ENCODE measurements at regions not wholly inside any gene's neighbourhood (a gene's known extent, or its start where the extent isn't known, plus 50 kb on each side); places are given as distances from the start of the nearest gene placed in this dataset.

- no peak for DNase-seq (ENCODE audit: low spot score)
These were observed 162.8 kb downstream of the ERCC6L2 start for GRCh38 chr9:96038271-96038670.

DNA sequence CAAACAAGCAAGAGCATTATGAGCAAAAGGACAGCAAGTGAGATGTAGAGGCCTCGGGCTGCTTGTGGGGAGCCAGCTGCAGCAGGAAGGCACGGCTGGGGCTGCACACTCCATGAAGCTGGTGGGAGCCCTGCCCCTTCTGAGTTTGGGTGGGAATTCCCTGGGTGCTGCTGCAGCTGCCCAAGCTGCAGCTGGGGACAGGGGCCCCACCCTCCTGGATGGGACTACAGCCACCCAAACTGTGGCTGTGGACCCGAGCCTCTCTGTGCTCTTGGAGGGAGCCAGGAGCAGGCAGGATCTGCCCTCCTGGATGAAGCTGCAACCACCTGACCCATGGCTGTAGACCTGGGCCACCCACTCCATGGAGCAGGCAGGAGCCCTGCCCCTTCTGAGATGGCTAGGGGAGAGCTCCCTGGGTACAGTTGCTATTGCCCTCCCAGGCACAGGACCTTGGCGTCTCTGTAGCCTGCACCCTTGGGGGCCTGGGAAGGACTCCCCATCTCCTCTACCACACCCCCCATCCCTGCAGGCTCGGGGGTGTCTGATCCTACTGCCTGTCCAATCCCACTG, 159.1 kb downstream of the ERCC6L2 start:
- no peak for DNase-seq (ENCODE audit: low spot score)

- no peak for DNase-seq (ENCODE audit: low spot score)
These were observed 158.4 kb downstream of the ERCC6L2 start for GRCh38 chr9:96033896-96034295.

DNA sequence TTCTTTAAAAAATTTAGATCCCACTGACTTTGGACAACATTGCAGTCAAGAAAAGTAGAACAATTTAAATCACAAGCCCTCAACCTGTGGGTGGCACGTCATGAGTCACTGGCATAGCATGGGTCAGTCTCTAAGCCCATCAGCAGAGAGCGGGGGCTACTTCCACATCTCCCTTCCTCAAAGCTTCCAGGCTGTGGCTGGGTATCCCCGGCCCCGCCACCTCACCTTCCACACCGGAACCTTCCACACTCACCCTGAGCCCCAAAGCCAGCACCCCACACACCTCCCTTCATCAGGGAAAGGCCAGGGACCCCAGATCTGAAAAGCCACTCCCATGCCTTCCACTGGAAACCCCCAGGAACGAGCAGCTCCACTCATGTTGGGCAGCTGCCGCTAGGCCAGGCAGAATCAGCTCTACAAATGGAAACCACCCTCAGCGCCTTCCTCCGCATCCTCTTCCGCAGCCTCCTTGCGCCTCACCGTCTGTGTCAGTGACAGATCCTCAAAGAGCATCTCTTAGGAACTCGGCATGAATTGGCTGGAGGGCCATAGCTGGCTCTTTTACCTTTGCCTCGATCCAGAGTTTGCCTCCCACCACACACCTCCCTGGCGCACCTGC, 156.5 kb downstream of the ERCC6L2 start:
- no peak for DNase-seq (ENCODE audit: low spot score)

DNA sequence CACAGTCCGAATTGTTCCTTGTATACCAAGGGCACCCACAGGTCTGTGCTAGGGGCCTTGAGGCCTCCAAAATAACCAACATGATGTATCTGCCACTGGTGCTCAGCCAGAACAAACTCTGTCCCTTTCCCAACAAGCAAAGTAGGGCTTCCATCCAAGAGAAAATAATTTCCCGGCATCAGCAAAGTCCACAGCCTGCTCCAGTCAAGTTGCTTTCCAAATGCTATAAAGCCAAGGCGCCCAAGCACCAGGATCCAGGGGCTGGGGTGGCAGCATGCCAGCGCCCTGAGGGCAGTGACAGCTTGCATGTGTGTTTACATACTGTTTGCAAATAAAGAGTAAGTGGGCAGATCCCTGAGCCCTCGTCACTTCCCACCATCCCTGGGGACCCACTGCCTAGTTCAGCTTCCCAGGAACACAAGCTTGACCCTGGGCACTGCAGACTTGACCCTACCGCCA, 155.9 kb downstream of the ERCC6L2 start:
- DNase-seq (ENCODE audit: low spot score): no peak

DNA sequence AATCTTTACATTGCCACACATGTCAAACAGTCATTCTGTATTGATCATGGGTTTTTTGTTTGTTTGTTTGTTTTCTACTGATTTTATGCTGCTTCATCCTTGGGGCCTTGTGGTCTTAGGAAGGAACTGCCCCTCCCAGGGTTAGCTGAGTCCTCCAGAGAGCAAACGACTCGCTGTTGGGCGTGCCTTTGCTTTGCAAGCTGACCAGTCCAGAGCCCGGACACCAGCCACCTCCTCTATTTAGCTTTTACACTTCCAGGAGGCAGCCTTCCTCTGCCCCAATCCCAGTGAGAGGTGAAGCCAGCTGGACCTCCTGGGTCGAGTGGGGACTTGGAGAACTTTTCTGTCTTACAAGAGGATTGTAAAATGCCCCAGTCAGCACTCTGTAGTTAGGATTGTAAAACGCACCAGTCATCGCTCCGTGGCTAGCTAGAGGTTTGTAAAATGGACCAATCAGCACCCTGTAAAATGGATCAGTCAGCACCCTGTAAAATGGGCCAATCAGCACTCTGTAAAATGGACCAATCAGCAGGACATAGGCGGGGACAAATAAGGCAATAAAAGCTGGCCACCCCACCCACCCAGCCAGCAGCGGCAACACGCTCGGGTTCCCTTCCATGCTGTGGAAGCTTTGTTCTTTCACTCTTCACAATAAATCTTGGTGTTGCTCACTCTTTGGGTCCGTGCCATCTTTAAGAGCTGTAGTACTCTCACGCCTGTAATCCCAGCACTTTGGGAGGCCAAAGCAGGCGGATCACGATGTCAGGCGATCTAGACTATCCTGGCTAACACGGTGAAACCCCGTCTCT, 154.4 kb downstream of the ERCC6L2 start:
- DNase-seq (ENCODE audit: low spot score): no peak

DNA sequence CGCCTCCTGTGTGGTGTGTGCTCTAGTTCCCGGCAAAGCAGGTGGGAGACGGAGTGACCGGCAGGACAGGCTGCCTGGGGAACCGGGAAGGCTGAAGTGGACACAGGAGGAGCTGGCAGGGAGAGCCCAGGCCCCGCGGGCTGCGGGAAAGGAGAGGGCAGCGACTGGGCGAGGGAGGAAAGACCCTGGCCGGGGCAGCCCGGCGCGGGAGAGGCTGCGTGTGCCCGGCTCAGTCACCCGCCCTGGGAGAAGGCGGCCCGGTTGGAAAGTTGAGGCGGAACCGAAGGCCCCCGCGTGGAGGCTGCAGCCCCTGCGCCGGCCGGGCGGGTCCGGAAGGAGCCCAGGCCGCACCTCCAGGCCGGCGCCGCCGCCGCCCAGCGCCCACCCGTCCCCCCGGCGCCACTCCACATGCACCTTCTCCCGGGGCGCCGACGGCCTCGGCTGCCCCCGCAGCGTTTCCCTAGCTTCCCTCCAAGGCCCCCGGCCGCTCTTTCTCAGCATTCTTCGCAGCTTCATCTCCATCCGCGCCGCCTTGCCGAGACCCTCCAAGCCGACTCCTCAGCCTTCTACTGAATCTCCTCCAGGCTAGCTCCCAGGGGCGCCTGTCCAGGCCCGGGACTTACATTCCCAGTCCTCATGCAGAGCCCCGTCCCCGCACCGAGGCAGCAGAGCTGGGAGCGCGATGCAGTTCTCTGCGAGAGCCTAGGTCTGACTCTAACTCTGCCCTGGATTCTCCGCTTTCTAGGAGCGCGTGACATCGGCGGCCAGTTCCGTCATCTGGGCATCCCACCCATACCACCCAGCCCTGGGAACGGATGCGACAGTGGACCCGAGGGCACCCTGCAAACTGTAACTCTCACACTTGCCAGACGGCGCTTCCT, 152.0 kb downstream of the ERCC6L2 start:
- DNase-seq (ENCODE audit: low spot score): no peak

DNA sequence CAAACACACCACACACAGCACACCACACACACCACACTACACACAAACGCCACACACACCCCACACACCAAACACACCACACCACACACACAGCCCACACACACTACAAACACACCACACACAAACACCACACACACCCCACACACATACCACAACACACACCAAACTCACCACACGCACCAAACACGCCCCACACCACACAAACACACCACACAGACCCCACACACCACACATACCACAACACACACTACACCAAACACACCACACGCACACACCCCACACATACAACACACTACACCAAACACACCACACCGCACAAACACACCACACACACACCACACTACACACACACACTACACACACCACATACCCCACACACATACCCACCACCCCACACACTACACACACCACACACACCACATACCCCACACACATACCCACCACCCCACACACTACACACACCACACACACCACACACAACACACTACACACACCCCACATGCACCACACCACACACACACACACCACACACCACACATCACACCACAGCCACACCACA, 151.2 kb downstream of the ERCC6L2 start:
- DNase-seq (ENCODE audit: low spot score): no peak

DNA sequence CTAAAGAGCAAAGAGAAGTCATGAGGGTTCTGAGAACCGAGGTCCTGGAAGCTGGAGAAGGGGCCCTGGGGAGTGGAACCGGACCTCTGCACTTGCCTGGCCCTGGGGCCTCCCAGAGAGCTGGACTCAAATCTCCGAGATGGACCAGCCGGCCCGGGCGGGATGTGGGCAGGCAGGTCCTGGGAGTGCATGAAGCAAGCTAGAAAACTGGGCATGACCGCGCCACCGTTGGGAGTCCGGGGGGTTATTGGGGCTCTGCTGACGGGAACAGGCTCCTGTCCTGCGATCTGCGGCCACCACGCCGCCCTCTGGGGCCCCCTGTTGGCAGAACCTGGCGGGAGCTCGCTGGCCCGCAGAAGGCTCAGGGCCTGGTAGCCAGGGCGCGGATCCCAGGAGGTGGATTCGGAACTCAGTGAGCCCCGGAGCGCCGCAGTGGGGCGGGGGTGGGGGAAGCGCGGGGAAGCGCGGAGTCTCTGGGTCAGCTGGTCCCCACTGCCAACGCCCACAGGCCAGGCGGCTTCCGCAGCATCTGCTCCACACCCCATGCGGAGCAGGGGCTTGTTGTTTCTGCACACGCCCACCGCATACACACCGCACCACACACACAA, 150.6 kb downstream of the ERCC6L2 start:
- no peak for DNase-seq (ENCODE audit: low spot score)

DNA sequence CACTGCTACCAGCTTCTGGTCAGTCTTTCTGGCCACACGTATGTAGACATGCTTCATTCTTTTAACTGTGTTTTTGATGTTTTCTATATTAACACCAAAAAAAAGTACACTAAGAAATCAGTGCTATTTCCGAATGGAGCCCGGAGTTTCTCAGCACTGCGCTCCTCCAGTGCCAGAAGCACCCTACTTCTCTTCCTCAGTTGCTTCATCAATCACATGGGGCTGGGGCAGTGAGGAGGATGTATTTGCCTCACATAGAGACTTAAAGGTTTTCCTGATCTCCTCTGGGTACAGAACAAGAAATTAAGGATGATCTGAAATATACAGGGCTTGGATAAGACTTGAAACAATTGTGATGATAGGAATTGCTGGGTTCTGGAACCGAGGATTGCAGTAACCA, 148.0 kb downstream of the ERCC6L2 start:
- DNase-seq (ENCODE audit: low spot score): no peak

GRCh38 chr9:96022445-96023051, 147.1 kb downstream of the ERCC6L2 start:
- DNase-seq (ENCODE audit: low spot score): no peak

DNA sequence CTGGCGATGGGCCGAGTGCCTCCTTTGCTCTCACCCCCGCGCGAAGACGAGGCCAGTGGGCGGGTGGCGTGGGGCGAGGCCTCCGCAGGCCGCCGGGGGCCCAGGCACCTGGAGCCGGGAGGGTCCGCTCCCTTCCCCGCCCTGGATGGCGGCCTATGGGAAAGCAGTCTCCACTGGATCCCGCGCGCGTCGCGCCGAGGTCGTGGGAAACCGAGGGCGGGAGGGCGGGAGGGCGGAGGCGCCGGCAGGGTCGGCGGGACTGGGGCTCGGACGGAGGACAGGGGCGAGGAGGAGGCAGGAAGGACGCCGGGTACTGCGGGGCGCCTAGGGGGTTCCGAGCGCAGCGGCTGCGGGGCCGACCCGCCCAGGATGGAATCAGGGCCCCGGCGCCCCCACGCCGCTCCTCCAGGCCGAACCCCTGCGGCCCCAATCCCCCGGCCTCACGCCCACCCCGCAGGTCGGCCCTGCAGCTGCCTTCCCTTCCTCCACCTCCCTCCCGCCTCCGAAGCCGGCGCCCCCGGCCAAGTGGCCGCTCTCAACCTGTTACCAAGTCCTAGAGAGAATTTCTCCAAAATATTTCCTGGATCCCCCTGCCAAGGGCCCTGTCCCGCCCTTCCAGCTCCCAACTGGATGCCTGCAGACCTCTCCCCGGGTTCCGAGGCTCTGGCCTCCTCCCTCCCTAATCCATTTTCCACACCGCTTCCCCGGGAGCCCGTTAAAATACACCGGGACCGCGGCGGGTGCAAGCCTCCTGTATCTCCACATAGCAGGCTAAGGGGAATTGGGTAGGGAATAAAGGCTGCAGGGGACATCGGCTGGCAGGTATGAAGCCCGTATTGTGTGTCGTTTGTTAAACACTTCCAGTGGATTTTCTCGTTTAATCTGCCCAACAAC, 146.3 kb downstream of the ERCC6L2 start:
- DNase-seq (ENCODE audit: low spot score): peak; percentile 22

DNA sequence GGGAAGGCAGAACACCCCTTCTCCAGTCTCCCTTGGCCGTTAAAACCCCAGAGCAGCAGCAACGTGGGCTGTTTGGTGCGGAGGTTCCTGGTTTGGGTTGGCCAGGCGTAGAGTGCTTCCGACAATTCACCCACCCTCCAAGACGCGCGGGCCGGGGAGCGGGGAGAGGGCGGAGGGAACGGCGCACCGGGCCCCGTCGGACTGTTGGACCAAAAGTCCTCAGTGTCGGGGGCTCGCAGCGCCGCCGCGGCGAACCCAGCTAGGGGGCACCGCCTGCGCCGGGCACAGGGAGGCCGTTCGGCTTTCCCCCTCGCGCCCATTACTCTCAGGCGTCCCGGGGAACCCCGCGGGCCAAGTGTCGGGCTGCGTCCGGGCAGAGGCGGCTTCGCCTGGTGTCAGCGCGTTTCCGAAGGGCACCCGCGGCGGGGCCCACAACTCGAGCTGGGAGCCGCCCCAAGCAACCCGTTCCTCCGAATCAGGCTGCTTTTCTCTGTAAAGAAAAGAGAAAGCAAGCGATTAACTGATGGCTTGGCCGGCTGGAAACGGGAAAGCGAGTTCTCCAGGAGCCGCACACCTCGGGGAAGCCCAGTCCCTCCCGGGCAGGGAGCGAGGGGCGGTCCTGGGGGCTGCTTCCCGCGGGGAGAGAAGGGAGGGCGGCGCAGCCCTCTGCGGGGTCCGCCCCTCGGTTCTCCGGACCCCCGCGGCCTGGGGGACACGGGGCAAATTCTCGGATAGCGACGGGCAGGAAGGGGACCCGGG, 145.5 kb downstream of the ERCC6L2 start:
- no peak for DNase-seq (ENCODE audit: low spot score)

DNA sequence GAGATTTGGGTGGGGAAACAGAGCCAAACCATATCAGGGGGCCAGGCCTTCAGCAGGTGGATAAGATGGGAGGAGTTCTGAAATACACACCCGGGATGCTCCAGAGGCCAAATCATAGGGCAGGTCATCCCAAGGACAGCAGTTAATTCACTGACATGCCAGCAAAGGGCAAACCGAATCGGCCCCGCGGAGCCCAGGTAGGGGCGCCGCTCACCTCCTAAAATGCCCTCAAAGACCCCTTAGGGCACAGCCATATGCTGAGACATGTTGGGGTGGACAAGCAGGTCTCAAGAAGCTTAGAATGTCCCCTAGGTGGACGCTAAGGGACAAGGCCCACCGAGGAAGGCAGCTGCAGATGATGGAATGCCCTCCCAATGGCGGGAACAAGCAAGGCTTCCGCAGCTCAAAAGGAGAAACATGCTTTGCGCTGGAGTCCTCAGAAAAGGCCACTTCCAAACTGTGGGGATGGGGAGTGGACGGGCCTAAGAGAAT, 144.9 kb downstream of the ERCC6L2 start:
- no peak for DNase-seq (ENCODE audit: low spot score)
